Heart left ventricle (tissue), 16 donors: ENCODE measurements at regions not wholly inside any gene's neighbourhood (a gene's known extent, or its start where the extent isn't known, plus 50 kb on each side); places are given as distances from the start of the nearest gene placed in this dataset.

Experiments
- ATAC-seq, 4 donors: fragments of 200-7000 bp; cut with Tn5 transposase; one replicate each; pipeline ENCODE4 v1.9.1; 2020 to 2022; ENCODE audit warnings: moderate library complexity in 4 of 4, mild to moderate bottlenecking in 3 of 4, moderate number of reproducible peaks in 1 of 4
- DNase-seq, 5 donors: peaks; one replicate each; pipeline ENCODE4 v3.0.0-alpha.2; 2020
- H3K27ac ChIP-seq, 12 donors: fragments of 200-600 bp; sonication (generic) in 4 of 12; one replicate each; pipeline versions ENCODE4 v1.5.0 to v1.8.0; 2016 to 2022; ENCODE audit warnings: mild to moderate bottlenecking in 2 of 12
- H3K27me3 ChIP-seq, 9 donors: fragments of 200-600 bp; sonication (generic) in 2 of 9; one replicate each; pipeline versions ENCODE4 v1.5.1 to v1.8.0; 2016 to 2022; ENCODE audit warnings: mild to moderate bottlenecking in 3 of 9
- H3K36me3 ChIP-seq, 9 donors: fragments of 200-600 bp; sonication (generic) in 2 of 9; one replicate each; pipeline versions ENCODE4 v1.5.0 to v1.8.0; 2018 to 2022; ENCODE audit warnings: mild to moderate bottlenecking in 2 of 9
- H3K4me1 ChIP-seq, 12 donors: fragments of 200-600 bp; sonication (generic) in 4 of 12; one replicate each; pipeline versions ENCODE4 v1.5.0 to v1.8.0; 2016 to 2022; ENCODE audit warnings: mild to moderate bottlenecking in 3 of 12
- H3K4me3 ChIP-seq, 12 donors: fragments of 200-600 bp; sonication (generic) in 4 of 12; one replicate each; pipeline versions ENCODE4 v1.5.0 to v1.8.0; 2017 to 2022; ENCODE audit warnings: mild to moderate bottlenecking in 9 of 12, moderate library complexity in 4 of 12
- H3K9me3 ChIP-seq, 12 donors: fragments of 200-600 bp; sonication (generic) in 4 of 12; one replicate each; pipeline versions ENCODE4 v1.5.0 to v1.8.0; 2016 to 2022; ENCODE audit warnings: mild to moderate bottlenecking in 1 of 12
- POLR2A ChIP-seq, 2 donors: fragments of 450-650 bp; IDR thresholded peaks; one replicate each; pipeline ENCODE4 v1.6.1; 2017; ENCODE audit warnings: antibody characterized with exemption in 2 of 2, mild to moderate bottlenecking in 2 of 2, moderate library complexity in 2 of 2
- WGBS, 4 donors: extraction: QIAGEN DNeasy Blood & Tissue Kit in 2 of 4; methylation state at CpG; one replicate each; pipeline versions ENCODE4 v1.1.5 to v1.1.7; 2013 to 2018; 5-methylcytosine and 5-hydroxymethylcytosine counted together
- intact Hi-C, 10 donors: fragments of 100-400 bp; cut with DNase I; formaldehyde crosslinking; loops; one replicate each; pipeline versions ENCODE4 v1.11.1 to v1.14.2; 2022
- TF ChIP-seq, protein P1 (sequence below), 12 donors: fragments of 200-600 bp; sonication (generic) in 4 of 12; IDR thresholded peaks; one replicate each; pipeline versions ENCODE4 v1.5.0 to v1.8.0; 2018 to 2022; ENCODE audit warnings: antibody characterized with exemption in 12 of 12, mild to moderate bottlenecking in 5 of 12
- donor health status: ischemic (EF 13 %, LVEDD 7.1; RV severe dilation, severe dysfunction).
- donor health status: healthy with polysubstance abuse.
- donor health status: DM: no; HTN: yes; CAD: no.
- donor health status: DM: no; HTN: no; CAD: no.
- donor health status: ischemic (EF 25% LVEDD 6.9; RV normal size, moderate dysfunction).
- donor health status: ischemic (EF 25% LVEDD 5.7; RV mildly dilated, moderate dysfunction).
- donor health status: healthy.
- donor health status: DM: yes; HTN: yes; CAD: no.
- donor health status: ischemic (EF 35%, LVEDD 5.7; RV mildly dilated, moderate dysfunction).
- donor health status: nonischemic (EF 11% LVEDD 7.7; RV severe dilation, severe dysfunction).
- donor health status: DM: yes; HTN: yes; CAD: no.
- donor health status: PGD.
- donor health status: ischemic (EF 29% LVEDD 5.4; RV normal size, mild dysfunction).
- donor health status: nonischemic (EF 23%, LVEDD 6.1; RV moderate dilation, normal function).

DNA sequence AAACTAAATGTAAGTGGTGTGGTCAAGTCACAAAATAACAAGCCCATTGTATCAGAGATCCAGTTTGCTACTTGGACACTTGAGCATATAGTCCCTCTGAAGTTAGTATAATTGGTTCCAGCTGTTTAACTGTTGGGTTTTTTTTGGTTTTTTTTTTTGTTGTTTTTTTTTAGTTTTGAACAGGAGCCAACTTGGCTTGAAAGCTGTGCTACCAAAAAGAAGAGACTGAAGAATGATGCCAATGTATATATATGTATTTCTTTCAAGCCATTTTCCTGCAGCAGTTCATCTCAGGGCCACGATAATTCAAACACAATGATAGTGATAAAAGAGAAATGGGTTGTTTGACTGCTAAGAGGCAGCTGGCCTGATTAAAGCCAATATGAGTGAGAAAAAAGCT, 138.3 kb downstream of the PCDH18 start:
- no peaks in the 10 kb centered on the region for H3K9me3 ChIP-seq
- TF ChIP-seq, protein P1, sequence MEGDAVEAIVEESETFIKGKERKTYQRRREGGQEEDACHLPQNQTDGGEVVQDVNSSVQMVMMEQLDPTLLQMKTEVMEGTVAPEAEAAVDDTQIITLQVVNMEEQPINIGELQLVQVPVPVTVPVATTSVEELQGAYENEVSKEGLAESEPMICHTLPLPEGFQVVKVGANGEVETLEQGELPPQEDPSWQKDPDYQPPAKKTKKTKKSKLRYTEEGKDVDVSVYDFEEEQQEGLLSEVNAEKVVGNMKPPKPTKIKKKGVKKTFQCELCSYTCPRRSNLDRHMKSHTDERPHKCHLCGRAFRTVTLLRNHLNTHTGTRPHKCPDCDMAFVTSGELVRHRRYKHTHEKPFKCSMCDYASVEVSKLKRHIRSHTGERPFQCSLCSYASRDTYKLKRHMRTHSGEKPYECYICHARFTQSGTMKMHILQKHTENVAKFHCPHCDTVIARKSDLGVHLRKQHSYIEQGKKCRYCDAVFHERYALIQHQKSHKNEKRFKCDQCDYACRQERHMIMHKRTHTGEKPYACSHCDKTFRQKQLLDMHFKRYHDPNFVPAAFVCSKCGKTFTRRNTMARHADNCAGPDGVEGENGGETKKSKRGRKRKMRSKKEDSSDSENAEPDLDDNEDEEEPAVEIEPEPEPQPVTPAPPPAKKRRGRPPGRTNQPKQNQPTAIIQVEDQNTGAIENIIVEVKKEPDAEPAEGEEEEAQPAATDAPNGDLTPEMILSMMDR (IDR thresholded peaks at IDR 0.05): no peak
- TF ChIP-seq POLR2A (IDR thresholded peaks at IDR 0.05): no peak
- no peaks in the 10 kb centered on the region for H3K27me3 ChIP-seq
- H3K27ac ChIP-seq: no peak overlapping the region
- WGBS, 4 donors: 65 to 84% (median 79%) methylated on average over 1 of the region's 1 CpG
- intact Hi-C loops: loop anchor here in 5 of 10 donors (5.0 to 10.0 kb wide), 4 partner anchors 121 to 141 kb away; partner anchors contain the start of gene PCDH18 (in 3 of the 5)
- H3K4me3 ChIP-seq: no peak overlapping the region
- no peaks in the 10 kb centered on the region for H3K36me3 ChIP-seq
- ATAC-seq (peak in 1 of 4 donors; percentile 52), DNase-seq (no peak)
- peaks cover 0 to 19% (median 0%) of the 10 kb centered on the region in 12 donors for H3K4me1 ChIP-seq

DNA sequence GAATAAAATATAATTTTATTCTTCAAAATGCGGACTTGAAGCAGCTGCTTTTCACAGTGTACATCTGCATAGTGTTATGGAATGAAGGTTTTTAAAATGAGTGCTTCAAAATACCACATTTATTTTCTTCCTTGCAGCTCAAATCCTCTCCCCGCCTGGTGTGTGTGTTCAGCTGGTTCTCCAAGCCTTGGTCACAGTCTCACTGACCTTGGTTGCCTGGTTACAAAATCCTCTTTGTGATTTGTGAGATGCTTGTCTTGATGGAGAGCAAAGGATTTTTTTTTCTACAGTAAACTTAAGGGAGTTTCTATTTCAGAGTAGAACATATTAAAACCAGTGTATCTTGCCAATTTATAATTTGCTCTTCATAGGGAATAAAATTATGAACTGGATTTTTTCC, 139.2 kb downstream of the PCDH18 start:
- Histone ChIP-seq H3K4me3 (no peak overlapping the region), H3K36me3 (no peaks in the 10 kb centered on the region), H3K4me1 (peaks cover 0 to 19% (median 0%) of the 10 kb centered on the region in 12 donors), H3K27me3 (no peaks in the 10 kb centered on the region), H3K27ac (peak overlapping the region in 7 of 12 donors; percentile 8 to 37 (median 15)), H3K9me3 (no peaks in the 10 kb centered on the region)
- ATAC-seq: peak in 3 of 4 donors; percentile 54 to 74 (median 62)
- WGBS, 4 donors: 71 to 75% (median 73%) methylated on average over 2 of the region's 2 CpGs
- peak in 3 of 5 donors; percentile 31 to 44 (median 32) for DNase-seq
- intact Hi-C loops: loop anchor here in 5 of 10 donors (5.0 to 10.0 kb wide), 4 partner anchors 122 to 142 kb away; partner anchors contain the start of gene PCDH18 (in 3 of the 5)
- TF ChIP-seq POLR2A (IDR thresholded peaks at IDR 0.05): no peak
- TF ChIP-seq, protein P1 (IDR thresholded peaks at IDR 0.05): no peak

DNA sequence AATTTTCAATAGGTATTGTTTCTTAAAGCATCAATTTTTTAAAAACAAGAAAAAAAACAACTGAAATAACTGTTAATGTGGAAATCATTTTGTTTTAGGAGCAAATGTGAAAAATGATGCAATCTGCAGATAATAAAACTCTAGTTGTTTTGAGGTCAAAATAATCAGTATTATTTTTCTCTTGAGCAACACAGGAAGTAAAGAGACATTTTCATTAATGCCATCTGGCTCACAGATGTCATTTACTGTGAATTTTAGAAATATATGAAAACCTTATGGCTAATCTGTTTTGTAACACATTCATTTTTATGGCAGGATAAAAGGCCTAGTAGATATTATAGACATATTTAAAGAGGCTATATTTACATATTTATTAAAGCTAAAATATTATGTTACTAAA, 141.6 kb downstream of the PCDH18 start:
- Histone ChIP-seq H3K4me1 (peaks cover 0 to 19% (median 0%) of the 10 kb centered on the region in 12 donors), H3K4me3 (no peak overlapping the region), H3K27ac (peak overlapping the region in 2 of 12 donors; percentile 1 to 21), H3K36me3 (no peaks in the 10 kb centered on the region), H3K9me3 (no peaks in the 10 kb centered on the region), H3K27me3 (no peaks in the 10 kb centered on the region)
- intact Hi-C loops: loop anchor here in 5 of 10 donors (5.0 to 10.0 kb wide), 4 partner anchors 124 to 144 kb away; partner anchors contain the start of gene PCDH18 (in 3 of the 5)
- peak in 1 of 4 donors; percentile 54 for ATAC-seq
- TF ChIP-seq POLR2A (IDR thresholded peaks at IDR 0.05): no peak
- TF ChIP-seq, protein P1 (IDR thresholded peaks at IDR 0.05): no peak
- DNase-seq: no peak

DNA sequence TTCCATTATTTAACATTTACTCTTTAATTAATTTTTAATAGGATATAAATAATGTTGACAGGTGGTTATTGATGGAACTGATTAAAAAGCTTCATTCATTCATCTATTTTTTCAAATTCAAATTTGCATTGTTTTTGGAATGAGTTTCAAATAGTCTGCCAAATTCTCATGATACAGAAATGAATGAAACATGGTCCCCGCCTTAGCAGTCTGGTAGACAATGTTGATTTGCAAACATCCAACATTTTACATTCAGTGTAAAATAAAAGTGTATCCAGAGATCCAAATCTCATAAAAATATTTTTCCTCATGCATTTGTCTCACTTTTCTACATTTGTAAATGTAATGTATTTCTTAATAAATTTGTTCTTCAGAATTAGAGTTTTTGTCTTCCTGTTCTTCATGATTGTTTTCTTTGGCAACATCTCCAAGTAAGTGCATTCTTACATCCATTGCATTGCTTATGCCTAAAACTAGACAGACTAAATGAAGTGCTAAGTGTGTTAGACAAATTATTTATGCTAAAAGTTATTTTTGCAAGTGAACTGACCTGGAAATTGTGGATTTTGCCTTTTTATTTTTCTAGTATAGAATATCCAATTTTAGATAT, 142.3 kb downstream of the PCDH18 start:
- Histone ChIP-seq H3K27ac (peak overlapping the region in 2 of 12 donors; percentile 1 to 11), H3K4me3 (no peak overlapping the region), H3K9me3 (no peaks in the 10 kb centered on the region), H3K36me3 (no peaks in the 10 kb centered on the region), H3K27me3 (no peaks in the 10 kb centered on the region), H3K4me1 (peaks cover 0 to 19% (median 0%) of the 10 kb centered on the region in 12 donors)
- no peak for DNase-seq
- TF ChIP-seq, protein P1 (IDR thresholded peaks at IDR 0.05): no peak
- no peak for TF ChIP-seq POLR2A (IDR thresholded peaks at IDR 0.05)
- intact Hi-C loops: loop anchor here in 5 of 10 donors (5.0 to 10.0 kb wide), 4 partner anchors 125 to 145 kb away; partner anchors contain the start of gene PCDH18 (in 3 of the 5)
- 83 to 90% (median 87%) methylated on average over 1 of the region's 1 CpG for WGBS, 4 donors
- ATAC-seq: no peak
